ENCODE measurements at regions not wholly inside any gene's neighbourhood (a gene's known extent, or its start where the extent isn't known, plus 50 kb on each side); places are given as distances from the start of the nearest gene placed in this dataset.

- ChIA-PET POLR2A (no interaction called here), CTCF (interaction anchor here (0.6 kb wide), 1 partner anchor 15 kb away, joined by 3 read pairs; no protein-coding TSS in a partner anchor)
- peaks cover 0 to 10% (median 5%) of the 10 kb centered on the region in 5 donors for H3K36me3 Mint-ChIP-seq
- H3K9me3 ChIP-seq (ENCODE audit: control insufficient read depth in 2 of 3, low read length in 3 of 3): no peaks in the 10 kb centered on the region
- H3K9me3 Mint-ChIP-seq: peaks cover 0 to 22% (median 7%) of the 10 kb centered on the region in 11 donors
- intact Hi-C loops (cut with micrococcal nuclease): loop anchor here in 1 of 2 donors (5.0 kb wide), 1 partner anchor 75 kb away; no protein-coding TSS in a partner anchor
- ATAC-seq (no peak), DNase-seq (no peak)
- peaks cover 4 to 41% (median 6%) of the 10 kb centered on the region in 7 donors for H3K4me1 Mint-ChIP-seq
- no peaks in the 10 kb centered on the region for H3K36me3 ChIP-seq (ENCODE audit: control insufficient read depth in 2 of 3, insufficient read depth in 3 of 3, low read length in 3 of 3)
- H3K4me3 ChIP-seq (ENCODE audit: low read length): no peak overlapping the region
- peak overlapping the region in 1 of 10 donors; percentile 40 for H3K4me3 Mint-ChIP-seq
- no peaks in the 10 kb centered on the region for H3K27me3 ChIP-seq (ENCODE audit: control insufficient read depth in 2 of 2, insufficient read depth in 2 of 2, low read length in 2 of 2)
- H3K27ac ChIP-seq (ENCODE audit: low read depth, low read length): no peak overlapping the region
- peak overlapping the region in 1 of 9 donors; percentile 36 for H3K27ac Mint-ChIP-seq
- no peaks in the 10 kb centered on the region for H3K4me1 ChIP-seq (ENCODE audit: control insufficient read depth in 2 of 2, insufficient read depth in 2 of 2, low read length in 2 of 2)
- peaks cover 0 to 4% (median 0%) of the 10 kb centered on the region in 5 donors for H3K27me3 Mint-ChIP-seq
These were observed 139.0 kb upstream of the LIPC start for GRCh38 chr15:58292751-58293175.

GRCh38 chr15:58293622-58294550, 137.9 kb upstream of the LIPC start:
- CTCF ChIA-PET: no interaction called here
- no peaks in the 10 kb centered on the region for H3K9me3 ChIP-seq (ENCODE audit: control insufficient read depth in 2 of 3, low read length in 3 of 3)
- peaks cover 0 to 13% (median 5%) of the 10 kb centered on the region in 5 donors for H3K36me3 Mint-ChIP-seq
- ATAC-seq: no peak
- H3K27ac ChIP-seq (ENCODE audit: low read depth, low read length): no peak overlapping the region
- H3K4me3 Mint-ChIP-seq: no peak overlapping the region
- peaks cover 0 to 22% (median 7%) of the 10 kb centered on the region in 11 donors for H3K9me3 Mint-ChIP-seq
- no peaks in the 10 kb centered on the region for H3K4me1 ChIP-seq (ENCODE audit: control insufficient read depth in 2 of 2, insufficient read depth in 2 of 2, low read length in 2 of 2)
- H3K27me3 ChIP-seq (ENCODE audit: control insufficient read depth in 2 of 2, insufficient read depth in 2 of 2, low read length in 2 of 2): no peaks in the 10 kb centered on the region
- DNase-seq: no peak
- peaks cover 4 to 41% (median 6%) of the 10 kb centered on the region in 7 donors for H3K4me1 Mint-ChIP-seq
- no peaks in the 10 kb centered on the region for H3K36me3 ChIP-seq (ENCODE audit: control insufficient read depth in 2 of 3, insufficient read depth in 3 of 3, low read length in 3 of 3)
- peaks cover 0 to 8% (median 0%) of the 10 kb centered on the region in 5 donors for H3K27me3 Mint-ChIP-seq
- POLR2A ChIA-PET: no interaction called here
- H3K27ac Mint-ChIP-seq: peak overlapping the region in 2 of 9 donors; percentile 31 to 84
- no peak overlapping the region for H3K4me3 ChIP-seq (ENCODE audit: low read length)
- intact Hi-C loops (cut with micrococcal nuclease): loop anchor here in 1 of 2 donors (5.0 kb wide), 1 partner anchor 73 kb away; no protein-coding TSS in a partner anchor

GRCh38 chr15:58294681-58295254, 137.0 kb upstream of the LIPC start:
- H3K36me3 Mint-ChIP-seq: peaks cover 0 to 13% (median 5%) of the 10 kb centered on the region in 5 donors
- H3K27ac ChIP-seq (ENCODE audit: low read depth, low read length): no peak overlapping the region
- no peaks in the 10 kb centered on the region for H3K9me3 ChIP-seq (ENCODE audit: control insufficient read depth in 2 of 3, low read length in 3 of 3)
- ChIA-PET CTCF (no interaction called here), POLR2A (no interaction called here)
- H3K9me3 Mint-ChIP-seq: peaks cover 0 to 22% (median 7%) of the 10 kb centered on the region in 11 donors
- H3K36me3 ChIP-seq (ENCODE audit: control insufficient read depth in 2 of 3, insufficient read depth in 3 of 3, low read length in 3 of 3): no peaks in the 10 kb centered on the region
- no peak overlapping the region for H3K4me3 Mint-ChIP-seq
- peaks cover 4 to 43% (median 6%) of the 10 kb centered on the region in 7 donors for H3K4me1 Mint-ChIP-seq
- intact Hi-C loops (cut with micrococcal nuclease): loop anchor here in 1 of 2 donors (5.0 kb wide), 1 partner anchor 73 kb away; no protein-coding TSS in a partner anchor
- DNase-seq: no peak
- no peak for ATAC-seq
- no peaks in the 10 kb centered on the region for H3K4me1 ChIP-seq (ENCODE audit: control insufficient read depth in 2 of 2, insufficient read depth in 2 of 2, low read length in 2 of 2)
- H3K4me3 ChIP-seq (ENCODE audit: low read length): no peak overlapping the region
- peaks cover 0 to 9% (median 0%) of the 10 kb centered on the region in 5 donors for H3K27me3 Mint-ChIP-seq
- H3K27me3 ChIP-seq (ENCODE audit: control insufficient read depth in 2 of 2, insufficient read depth in 2 of 2, low read length in 2 of 2): no peaks in the 10 kb centered on the region
- H3K27ac Mint-ChIP-seq: no peak overlapping the region

GRCh38 chr15:58295637-58296215, 136.1 kb upstream of the LIPC start:
- no peaks in the 10 kb centered on the region for H3K4me1 ChIP-seq (ENCODE audit: control insufficient read depth in 2 of 2, insufficient read depth in 2 of 2, low read length in 2 of 2)
- no peak overlapping the region for H3K27ac Mint-ChIP-seq
- no peak for DNase-seq
- no peaks in the 10 kb centered on the region for H3K27me3 ChIP-seq (ENCODE audit: control insufficient read depth in 2 of 2, insufficient read depth in 2 of 2, low read length in 2 of 2)
- no peak overlapping the region for H3K4me3 Mint-ChIP-seq
- H3K36me3 ChIP-seq (ENCODE audit: control insufficient read depth in 2 of 3, insufficient read depth in 3 of 3, low read length in 3 of 3): no peaks in the 10 kb centered on the region
- H3K27me3 Mint-ChIP-seq: peaks cover 0 to 13% (median 0%) of the 10 kb centered on the region in 5 donors
- intact Hi-C loops (cut with micrococcal nuclease): no loop called here
- peaks cover 2 to 44% (median 4%) of the 10 kb centered on the region in 7 donors for H3K4me1 Mint-ChIP-seq
- peaks cover 0 to 22% (median 7%) of the 10 kb centered on the region in 11 donors for H3K9me3 Mint-ChIP-seq
- ATAC-seq: no peak
- ChIA-PET POLR2A (no interaction called here), CTCF (no interaction called here)
- H3K9me3 ChIP-seq (ENCODE audit: control insufficient read depth in 2 of 3, low read length in 3 of 3): no peaks in the 10 kb centered on the region
- H3K36me3 Mint-ChIP-seq: peaks cover 0 to 13% (median 5%) of the 10 kb centered on the region in 5 donors
- H3K4me3 ChIP-seq (ENCODE audit: low read length): no peak overlapping the region
- H3K27ac ChIP-seq (ENCODE audit: low read depth, low read length): no peak overlapping the region

GRCh38 chr15:58296276-58296675, 135.5 kb upstream of the LIPC start:
- CTCF ChIA-PET: no interaction called here
- POLR2A ChIA-PET: no interaction called here
- H3K4me3 Mint-ChIP-seq: no peak overlapping the region

GRCh38 chr15:58297639-58298038, 134.2 kb upstream of the LIPC start:
- Mint-ChIP-seq H3K36me3 (peaks cover 0 to 14% (median 5%) of the 10 kb centered on the region in 5 donors), H3K4me3 (no peak overlapping the region), H3K4me1 (peaks cover 0 to 26% (median 3%) of the 10 kb centered on the region in 7 donors), H3K9me3 (peaks cover 0 to 18% (median 5%) of the 10 kb centered on the region in 11 donors), H3K27ac (no peak overlapping the region), H3K27me3 (peaks cover 0 to 13% (median 0%) of the 10 kb centered on the region in 5 donors)
- intact Hi-C loops (cut with micrococcal nuclease): no loop called here
- Histone ChIP-seq H3K36me3 (ENCODE audit: control insufficient read depth in 2 of 3, insufficient read depth in 3 of 3, low read length in 3 of 3) (no peaks in the 10 kb centered on the region), H3K9me3 (ENCODE audit: control insufficient read depth in 2 of 3, low read length in 3 of 3) (no peaks in the 10 kb centered on the region), H3K4me1 (ENCODE audit: control insufficient read depth in 2 of 2, insufficient read depth in 2 of 2, low read length in 2 of 2) (no peaks in the 10 kb centered on the region), H3K27ac (ENCODE audit: low read depth, low read length) (no peak overlapping the region), H3K4me3 (ENCODE audit: low read length) (no peak overlapping the region), H3K27me3 (ENCODE audit: control insufficient read depth in 2 of 2, insufficient read depth in 2 of 2, low read length in 2 of 2) (no peaks in the 10 kb centered on the region)
- CTCF ChIA-PET: no interaction called here
- DNase-seq (no peak), ATAC-seq (no peak)
- POLR2A ChIA-PET: interaction anchor here (0.5 kb wide), 1 partner anchor 611 kb away, joined by 3 read pairs; no protein-coding TSS in a partner anchor

More at GRCh38 chr15:58296276-58296675, 135.5 kb upstream of the LIPC start:
- Mint-ChIP-seq H3K36me3 (peaks cover 0 to 13% (median 5%) of the 10 kb centered on the region in 5 donors), H3K27ac (no peak overlapping the region), H3K27me3 (peaks cover 0 to 13% (median 0%) of the 10 kb centered on the region in 5 donors), H3K4me1 (peaks cover 0 to 39% (median 3%) of the 10 kb centered on the region in 7 donors), H3K9me3 (peaks cover 0 to 22% (median 7%) of the 10 kb centered on the region in 11 donors)
- intact Hi-C loops (cut with micrococcal nuclease): no loop called here
- DNase-seq (no peak), ATAC-seq (no peak)
- Histone ChIP-seq H3K4me3 (ENCODE audit: low read length) (no peak overlapping the region), H3K27ac (ENCODE audit: low read depth, low read length) (no peak overlapping the region), H3K4me1 (ENCODE audit: control insufficient read depth in 2 of 2, insufficient read depth in 2 of 2, low read length in 2 of 2) (no peaks in the 10 kb centered on the region), H3K27me3 (ENCODE audit: control insufficient read depth in 2 of 2, insufficient read depth in 2 of 2, low read length in 2 of 2) (no peaks in the 10 kb centered on the region), H3K36me3 (ENCODE audit: control insufficient read depth in 2 of 3, insufficient read depth in 3 of 3, low read length in 3 of 3) (no peaks in the 10 kb centered on the region), H3K9me3 (ENCODE audit: control insufficient read depth in 2 of 3, low read length in 3 of 3) (no peaks in the 10 kb centered on the region)

Measured in naive thymus-derived CD4-positive, alpha-beta T cell (primary cell).